IMR-90 (cell line): ENCODE measurements at regions not wholly inside any gene's neighbourhood (a gene's known extent, or its start where the extent isn't known, plus 50 kb on each side); places are given as distances from the start of the nearest gene placed in this dataset.

Experiments
- ATAC-seq: fragments of 200-7000 bp; cut with Tn5 transposase; 2 replicates; pipeline ENCODE4 v1.9.1; 2020; ENCODE audit warnings: low read depth, mild to moderate bottlenecking, moderate library complexity
- BruUV-seq: library from RNA; stranded (reverse); fragments of 400-500 nt; replicated peaks from 2 replicates; lab custom pipeline; 2021; lab: Mats Ljungman, UMichigan
- CTCF ChIA-PET: fragments of 300-600 bp; formaldehyde crosslinking; extraction: SDS; loops from one replicate; lab custom pipeline; 2021; ENCODE audit warnings: antibody characterized with exemption; lab: Yijun Ruan, JAX
- POLR2A ChIA-PET: fragments of 300-600 bp; sonication (Branson Sonifier 250); formaldehyde crosslinking; loops from one replicate; lab custom pipeline; 2022; ENCODE audit warnings: antibody characterized with exemption; ENCODE audit not compliant: unreplicated experiment; lab: Charles Lee
- DNase-seq: peaks from one replicate; pipeline ENCODE4 v3.0.0; 2013
- H2AFZ ChIP-seq: replicated peaks from 2 replicates; pipeline ENCODE3; 2013; ENCODE audit warnings: low read length, mild to moderate bottlenecking; ENCODE audit not compliant: poor library complexity
- H2AK5ac ChIP-seq: 2 replicates; pipeline ENCODE4 v1.6.1; 2013; ENCODE audit warnings: low read depth, low read length, inconsistent platforms
- H2AK9ac ChIP-seq: replicated peaks from 2 replicates; pipeline ENCODE3; 2013; ENCODE audit warnings: mild to moderate bottlenecking, low read depth, low read length, moderate library complexity; ENCODE audit not compliant: poor library complexity
- H2BK120ac ChIP-seq: 2 replicates; pipeline ENCODE4 v1.6.1; 2013; ENCODE audit warnings: low read depth, low read length, inconsistent platforms
- H2BK15ac ChIP-seq: 3 replicates; pipeline ENCODE4 v1.6.1; 2013; ENCODE audit warnings: low read depth, low read length, inconsistent platforms
- H2BK20ac ChIP-seq: 2 replicates; pipeline ENCODE4 v1.6.1; 2013; ENCODE audit warnings: low read depth, mild to moderate bottlenecking, inconsistent platforms, low read length, moderate library complexity
- H2BK5ac ChIP-seq: 2 replicates; pipeline ENCODE4 v1.6.1; 2013; ENCODE audit warnings: mild to moderate bottlenecking, low read depth, low read length, inconsistent platforms; ENCODE audit not compliant: poor library complexity, severe bottlenecking
- H3K14ac ChIP-seq: replicated peaks from 2 replicates; pipeline ENCODE4 v1.6.1; 2013; ENCODE audit warnings: low read depth, low read length, inconsistent platforms
- H3K18ac ChIP-seq: 2 replicates; pipeline ENCODE4 v1.6.1; 2013; ENCODE audit warnings: low read depth, low read length, control low read depth
- H3K23ac ChIP-seq: 2 replicates; pipeline ENCODE4 v1.6.1; 2013; ENCODE audit warnings: low read depth, low read length, inconsistent platforms
- H3K27ac ChIP-seq: 2 replicates; pipeline ENCODE4 v1.5.1; 2013; ENCODE audit warnings: mild to moderate bottlenecking, control low read depth, low read length; ENCODE audit not compliant: insufficient read depth
- H3K27me3 ChIP-seq: 2 replicates; pipeline ENCODE4 v1.6.1; 2013; ENCODE audit warnings: low read length; ENCODE audit not compliant: control insufficient read depth, insufficient read depth
- H3K36me3 ChIP-seq: 2 replicates; pipeline ENCODE4 v1.6.1; 2013; ENCODE audit warnings: low read length, mixed read lengths; ENCODE audit not compliant: control insufficient read depth, insufficient read depth
- H3K4ac ChIP-seq: 2 replicates; pipeline ENCODE4 v1.6.1; 2013; ENCODE audit warnings: low read depth, low read length, inconsistent platforms
- H3K4me1 ChIP-seq: 2 replicates; pipeline ENCODE4 v1.6.1; 2013; ENCODE audit warnings: low read length, mixed read lengths; ENCODE audit not compliant: control insufficient read depth, insufficient read depth
- H3K4me2 ChIP-seq: 2 replicates; pipeline ENCODE4 v1.6.1; 2013; ENCODE audit warnings: low read depth, mild to moderate bottlenecking, control low read depth, low read length, moderate library complexity
- H3K4me3 ChIP-seq: 2 replicates; pipeline ENCODE4 v1.5.1; 2013; ENCODE audit warnings: low read depth, mild to moderate bottlenecking, control low read depth, low read length, moderate library complexity; ENCODE audit not compliant: insufficient read depth
- H3K56ac ChIP-seq: 2 replicates; pipeline ENCODE4 v1.6.1; 2013; ENCODE audit warnings: low read length, inconsistent platforms; ENCODE audit not compliant: insufficient read depth; ENCODE audit errors: extremely low read depth
- H3K79me1 ChIP-seq, 2 experiments: 2 replicates each; pipeline ENCODE4 v1.6.1; 2013; ENCODE audit warnings: low read length in 2 of 2, inconsistent platforms in 1 of 2, low read depth in 1 of 2
- H3K9ac ChIP-seq: 2 replicates; pipeline ENCODE4 v1.6.1; 2013; ENCODE audit warnings: low read depth, low read length, control low read depth
- H3K9me1 ChIP-seq: 2 replicates; pipeline ENCODE4 v1.6.1; 2013; ENCODE audit warnings: low read length, inconsistent platforms; ENCODE audit not compliant: insufficient read depth
- H3K9me3 ChIP-seq: 2 replicates; pipeline ENCODE4 v1.6.1; 2013; ENCODE audit warnings: low read length; ENCODE audit not compliant: control insufficient read depth, insufficient read depth
- H4K20me1 ChIP-seq: 2 replicates; pipeline ENCODE4 v1.6.1; 2013; ENCODE audit warnings: low read length, inconsistent platforms; ENCODE audit not compliant: insufficient read depth
- H4K5ac ChIP-seq: 2 replicates; pipeline ENCODE4 v1.6.1; 2013; ENCODE audit warnings: mild to moderate bottlenecking, low read depth, low read length, control low read depth
- H4K8ac ChIP-seq, 2 experiments: 2 replicates each; pipeline ENCODE4 v1.6.1; 2013; ENCODE audit warnings: low read depth in 2 of 2, low read length in 2 of 2, control low read depth in 1 of 2, inconsistent platforms in 1 of 2
- H4K91ac ChIP-seq: 2 replicates; pipeline ENCODE4 v1.6.1; 2013; ENCODE audit warnings: low read depth, low read length, inconsistent platforms; ENCODE audit not compliant: insufficient read depth
- BHLHE40 ChIP-seq: fragments of 150-350 bp; IDR thresholded peaks from 2 replicates; pipeline ENCODE4 v1.6.1; 2016; ENCODE audit warnings: mild to moderate bottlenecking, low read depth, low read length
- CEBPB ChIP-seq: IDR thresholded peaks from 2 replicates; pipeline ENCODE4 v1.6.1; 2012; ENCODE audit warnings: low read depth, low read length, improper control_type of control experiment
- MAFK ChIP-seq: IDR thresholded peaks from 2 replicates; pipeline ENCODE4 v1.6.1; 2012; ENCODE audit warnings: low read depth, low read length, improper control_type of control experiment
- MAZ ChIP-seq: IDR thresholded peaks from 2 replicates; pipeline ENCODE4 v1.6.1; 2012; ENCODE audit warnings: low read depth, mild to moderate bottlenecking, low read length, improper control_type of control experiment, moderate library complexity, borderline replicate concordance
- MXI1 ChIP-seq: IDR thresholded peaks from 2 replicates; pipeline ENCODE4 v1.6.1; 2012; ENCODE audit warnings: low read depth, mild to moderate bottlenecking, low read length, moderate library complexity, borderline replicate concordance
- NFE2L2 ChIP-seq: fragments of 150-350 bp; IDR thresholded peaks from 2 replicates; pipeline ENCODE4 v1.6.1; 2016; ENCODE audit warnings: low read depth, mild to moderate bottlenecking, low read length
- POLR2A ChIP-seq: IDR thresholded peaks from 2 replicates; pipeline ENCODE4 v1.6.1; 2012; ENCODE audit warnings: mild to moderate bottlenecking, low read depth, low read length
- RCOR1 ChIP-seq: IDR thresholded peaks from 2 replicates; pipeline ENCODE4 v1.6.1; 2012; ENCODE audit warnings: mild to moderate bottlenecking, low read length, improper control_type of control experiment; ENCODE audit not compliant: insufficient replicate concordance
- RFX5 ChIP-seq: IDR thresholded peaks from 2 replicates; pipeline ENCODE4 v1.8.0; 2012; ENCODE audit warnings: low read depth, mild to moderate bottlenecking, low read length, moderate library complexity
- SMC3 ChIP-seq: fragments of 150-350 bp; IDR thresholded peaks from 2 replicates; pipeline ENCODE4 v1.6.1; 2016; ENCODE audit warnings: low read depth, mild to moderate bottlenecking, antibody characterized with exemption, low read length, moderate library complexity
- USF2 ChIP-seq: fragments of 150-350 bp; IDR thresholded peaks from 2 replicates; pipeline ENCODE4 v1.6.1; 2017; ENCODE audit warnings: mild to moderate bottlenecking, antibody characterized with exemption, low read length, low read depth
- WGBS, 2 experiments: methylation state at CpG; one replicate each; pipeline versions ENCODE4 v1.1.5 to v1.1.7; 2013; ENCODE audit warnings: missing lambda C conversion rate in 2 of 2; ENCODE audit not compliant: insufficient read length in 1 of 2; ENCODE audit errors: extremely low coverage in 2 of 2; 5-methylcytosine and 5-hydroxymethylcytosine counted together
- dilution Hi-C: fragments of 300-500 bp; cut with HindIII; formaldehyde crosslinking; loops from one replicate; pipeline ENCODE4 v1.14.3; 2018; ENCODE audit warnings: low sequenced_read_pairs; ENCODE audit not compliant: unreplicated experiment
- in situ Hi-C: fragments of 300-500 bp; cut with MboI; formaldehyde crosslinking; loops from 3 replicates; pipeline ENCODE4 v1.14.3; 2019; ENCODE audit warnings: low sequenced_read_pairs, inconsistent platforms, mixed read lengths
- intact Hi-C: fragments of 100-400 bp; cut with micrococcal nuclease; formaldehyde crosslinking; loops from 2 replicates; pipeline ENCODE4 v1.10.0; 2022
- TF ChIP-seq, protein P1 (sequence below): fragments of 150-350 bp; IDR thresholded peaks from 2 replicates; pipeline ENCODE4 v1.6.1; 2016; ENCODE audit warnings: low read depth, mild to moderate bottlenecking, low read length, moderate library complexity, borderline replicate concordance

DNA sequence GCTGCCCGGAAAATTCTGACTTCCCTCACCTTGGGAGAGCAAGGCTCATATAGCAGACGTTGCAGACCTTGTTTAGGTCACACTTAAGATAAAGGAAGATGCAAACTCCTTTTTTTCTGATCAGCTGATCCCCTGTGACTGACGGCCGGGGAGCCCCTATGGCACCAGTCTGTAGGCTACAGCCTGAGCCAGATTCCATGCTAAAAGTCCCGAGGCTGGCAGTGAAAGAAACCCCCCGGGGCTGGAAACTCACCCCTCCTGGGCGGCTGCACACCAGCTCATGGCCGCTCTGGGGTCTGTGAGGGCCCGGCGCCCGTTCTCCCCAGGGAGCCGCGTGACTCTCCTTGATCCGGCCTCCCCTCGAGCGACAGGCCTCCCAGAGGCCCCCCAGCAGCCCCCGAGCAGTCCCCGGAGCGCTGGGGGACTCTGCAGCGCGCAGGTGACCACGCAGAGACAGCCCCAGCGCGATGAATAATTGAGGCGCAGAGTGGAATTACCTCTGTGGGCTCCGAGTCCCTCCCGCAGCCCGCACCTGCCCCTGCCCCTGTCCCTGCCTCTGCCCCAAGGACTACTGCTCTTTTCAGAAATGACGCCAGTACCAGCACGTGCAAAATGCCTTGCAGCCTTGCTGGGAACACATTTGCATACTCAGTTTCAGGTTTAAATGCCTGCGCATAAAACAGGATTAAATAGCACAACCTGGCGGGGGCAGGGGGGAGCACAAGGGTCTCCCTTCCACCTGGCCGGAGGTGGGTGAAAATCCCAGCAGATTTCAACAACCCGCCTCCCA, 62.6 kb upstream of the CLDN14 start:
- Histone ChIP-seq H3K4me3 (no peak overlapping the region), H4K20me1 (no peaks in the 10 kb centered on the region; the same call in 1 of the 2 replicates), H4K5ac (no peak overlapping the region), H2BK15ac (no peak overlapping the region), H3K27me3 (peaks cover 68% of the 10 kb centered on the region), H3K9me1 (peaks cover 6% of the 10 kb centered on the region; the same call in 1 of the 2 replicates), H3K36me3 (no peaks in the 10 kb centered on the region), H2AFZ (no peak overlapping the region), H2AK9ac (no peak overlapping the region), H3K4me2 (no peak overlapping the region), H2BK120ac (no peak overlapping the region), H3K14ac (no peak overlapping the region), H2AK5ac (no peak overlapping the region), H4K8ac (no peak overlapping the region), H3K18ac (no peak overlapping the region), H3K4me1 (no peaks in the 10 kb centered on the region), H3K23ac (no peak overlapping the region), H3K79me1 (no peaks in the 10 kb centered on the region), H4K91ac (no peak overlapping the region), H3K27ac (no peak overlapping the region), H3K9ac (no peak overlapping the region), H3K4ac (no peak overlapping the region), H3K56ac (no peak overlapping the region), H2BK5ac (no peak overlapping the region), H3K9me3 (peaks cover 2% of the 10 kb centered on the region; the same call in 1 of the 2 replicates), H2BK20ac (no peak overlapping the region)
- in situ Hi-C loops (no loop called here), dilution Hi-C loops (no loop called here), intact Hi-C loops (no loop called here)
- no TSS peak for BruUV-seq
- ChIA-PET CTCF (no interaction called here), POLR2A (no interaction called here)
- TF ChIP-seq RCOR1 (no peak), MAFK (no peak), RFX5 (no peak), MXI1 (no peak), CEBPB (no peak), BHLHE40 (no peak), NFE2L2 (no peak), POLR2A (no peak), MAZ (no peak), USF2 (no peak), SMC3 (no peak)
- TF ChIP-seq, protein P1, sequence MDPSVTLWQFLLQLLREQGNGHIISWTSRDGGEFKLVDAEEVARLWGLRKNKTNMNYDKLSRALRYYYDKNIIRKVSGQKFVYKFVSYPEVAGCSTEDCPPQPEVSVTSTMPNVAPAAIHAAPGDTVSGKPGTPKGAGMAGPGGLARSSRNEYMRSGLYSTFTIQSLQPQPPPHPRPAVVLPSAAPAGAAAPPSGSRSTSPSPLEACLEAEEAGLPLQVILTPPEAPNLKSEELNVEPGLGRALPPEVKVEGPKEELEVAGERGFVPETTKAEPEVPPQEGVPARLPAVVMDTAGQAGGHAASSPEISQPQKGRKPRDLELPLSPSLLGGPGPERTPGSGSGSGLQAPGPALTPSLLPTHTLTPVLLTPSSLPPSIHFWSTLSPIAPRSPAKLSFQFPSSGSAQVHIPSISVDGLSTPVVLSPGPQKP = no peak
- ATAC-seq (no peak), DNase-seq (no peak)
- 10% methylated on average over 16 of the region's 34 CpGs; no CpG with 5 or more reads in 1 of the 2 experiments for WGBS, 2 experiments
